ENCODE measurements at regions not wholly inside any gene's neighbourhood (a gene's known extent, or its start where the extent isn't known, plus 50 kb on each side); places are given as distances from the start of the nearest gene placed in this dataset.
"Not testable (repeated sequence)": the region's sequence is repeated elsewhere in the genome, so short reads cannot be mapped to it uniquely, and the experiment has no call there.

DNA sequence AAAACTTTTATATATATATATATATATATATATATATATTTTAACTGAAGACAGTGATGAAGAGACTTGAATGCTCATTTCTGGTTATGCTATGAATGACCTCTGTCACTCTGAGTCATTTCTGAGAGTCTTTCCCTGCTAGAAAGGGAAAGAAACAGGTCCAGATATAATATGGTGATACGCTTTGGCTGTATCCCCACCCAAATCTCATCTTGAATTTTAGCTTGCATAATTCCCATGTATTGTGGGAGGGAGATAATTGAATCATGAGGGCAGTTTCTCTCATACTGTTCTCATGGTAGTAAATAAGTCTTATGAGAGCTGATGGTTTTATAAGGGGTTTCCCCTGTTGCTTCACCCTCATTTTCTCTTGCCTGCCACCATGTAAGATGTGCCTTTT lies 254.1 kb upstream of the IGFBP7 start:
- no peak for DNase-seq
- no peak for ATAC-seq
- intact Hi-C loops (cut with DNase I, micrococcal nuclease): no loop called here

GRCh38 chr4:57363346-57363745 lies 253.2 kb upstream of the IGFBP7 start:
- ATAC-seq: no peak
- intact Hi-C loops (cut with DNase I, micrococcal nuclease): no loop called here
- DNase-seq: no peak

- ATAC-seq (no peak), DNase-seq (no peak)
- intact Hi-C loops (cut with DNase I, micrococcal nuclease): no loop called here
These were observed 250.5 kb upstream of the IGFBP7 start for GRCh38 chr4:57360681-57361080.

DNA sequence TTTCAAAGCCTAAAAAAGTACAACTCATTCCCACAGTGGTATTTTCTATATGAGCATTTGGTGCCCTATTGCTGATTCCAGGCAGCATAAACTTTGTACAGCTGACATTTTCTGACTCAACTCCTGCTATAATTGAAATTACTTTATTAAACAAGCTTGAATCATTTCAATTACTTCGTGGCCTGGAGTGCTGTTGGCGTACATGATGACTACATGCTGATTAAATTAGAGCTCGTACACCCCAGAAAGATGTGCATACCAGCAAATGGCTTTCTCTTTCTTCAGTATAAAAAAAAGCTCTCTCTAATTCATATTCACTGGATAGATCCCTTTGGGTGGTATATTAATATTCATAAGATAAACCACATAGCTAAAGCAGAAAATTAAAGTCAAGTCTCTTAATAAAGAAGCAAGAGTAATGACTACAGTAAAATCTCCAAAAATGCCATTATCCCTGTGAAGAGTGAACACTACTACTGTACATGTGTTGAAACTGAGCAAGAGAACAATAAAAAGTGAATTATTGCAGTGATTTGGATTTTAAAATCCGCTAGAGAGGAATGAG lies 245.0 kb upstream of the IGFBP7 start:
- intact Hi-C loops (cut with DNase I, micrococcal nuclease): no loop called here
- no peak for ATAC-seq

GRCh38 chr4:57351731-57352130 lies 241.5 kb upstream of the IGFBP7 start:
- no peak for DNase-seq
- ATAC-seq: no peak
- intact Hi-C loops (cut with DNase I, micrococcal nuclease): no loop called here

More for the DNA sequence above, 245.0 kb upstream of the IGFBP7 start:
- no peak for DNase-seq

DNA sequence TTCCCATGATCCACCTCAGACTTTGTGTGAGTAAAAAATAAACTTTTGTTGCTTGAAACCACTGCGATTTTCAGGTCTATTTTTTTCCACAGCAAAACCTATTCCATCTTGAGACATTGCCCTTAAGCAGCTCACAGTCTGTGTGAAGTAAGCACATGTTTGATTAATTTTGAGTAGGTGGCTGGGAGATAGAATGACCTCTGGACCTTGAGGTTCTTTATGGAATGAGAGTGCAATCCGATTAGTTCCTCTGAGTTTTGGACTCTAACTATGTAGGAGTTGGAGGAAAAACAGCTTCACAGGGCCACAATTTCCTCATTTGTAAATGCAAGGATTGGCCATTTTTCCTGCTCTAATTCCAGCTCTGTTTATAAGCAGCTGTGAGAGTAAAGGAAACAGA lies 234.1 kb upstream of the IGFBP7 start:
- no peak for DNase-seq
- intact Hi-C loops (cut with DNase I, micrococcal nuclease): no loop called here
- no peak for ATAC-seq

DNA sequence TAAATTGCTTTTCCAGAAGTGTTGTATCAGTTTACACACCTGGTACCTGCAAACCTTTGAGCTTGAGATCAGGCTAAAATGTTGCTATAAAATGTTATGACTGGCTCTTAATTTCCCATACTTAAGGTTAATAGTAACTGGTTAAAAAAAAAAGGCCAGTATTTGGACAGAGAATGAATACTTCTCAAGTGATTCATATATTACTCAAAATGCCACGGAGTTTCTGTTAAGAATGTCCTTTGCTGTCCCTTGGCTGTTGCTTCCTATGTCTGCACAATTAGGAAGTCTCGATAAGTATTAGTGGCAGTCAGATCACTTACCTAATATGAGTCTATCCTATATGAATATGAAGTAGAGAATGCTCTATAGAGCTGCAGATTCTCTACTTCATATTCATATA lies 232.2 kb upstream of the IGFBP7 start:
- ATAC-seq (no peak), DNase-seq (no peak)
- intact Hi-C loops (cut with DNase I, micrococcal nuclease): no loop called here

DNA sequence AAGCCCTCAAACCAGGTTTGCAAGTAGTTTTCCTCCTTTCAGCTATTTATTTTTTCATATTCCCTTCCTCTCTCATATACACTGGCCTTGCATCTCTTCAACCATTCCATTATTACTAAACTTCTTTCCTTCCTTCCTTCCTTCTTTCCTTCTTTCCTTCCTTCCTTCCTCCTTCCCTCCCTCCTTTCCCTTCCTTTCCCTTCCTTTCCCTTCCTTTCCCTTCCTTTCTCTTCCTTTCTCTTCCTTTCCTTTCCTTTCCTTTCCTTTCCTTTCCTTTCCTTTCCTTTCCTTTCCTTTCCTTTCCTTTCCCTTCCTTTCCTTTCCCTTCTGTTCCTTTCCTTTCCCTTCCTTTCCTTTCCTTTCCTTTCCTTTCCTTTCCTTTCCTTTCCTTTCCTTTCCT lies 228.7 kb upstream of the IGFBP7 start:
- ATAC-seq; intact Hi-C loops (cut with DNase I, micrococcal nuclease); DNase-seq: not testable (repeated sequence)

GRCh38 chr4:57333684-57334083 lies 223.5 kb upstream of the IGFBP7 start:
- intact Hi-C loops (cut with DNase I, micrococcal nuclease): no loop called here
- no peak for ATAC-seq
- no peak for DNase-seq

- intact Hi-C loops (cut with DNase I, micrococcal nuclease): no loop called here
- DNase-seq: no peak
- no peak for ATAC-seq
These were observed 221.8 kb upstream of the IGFBP7 start for GRCh38 chr4:57331959-57332358.

DNA sequence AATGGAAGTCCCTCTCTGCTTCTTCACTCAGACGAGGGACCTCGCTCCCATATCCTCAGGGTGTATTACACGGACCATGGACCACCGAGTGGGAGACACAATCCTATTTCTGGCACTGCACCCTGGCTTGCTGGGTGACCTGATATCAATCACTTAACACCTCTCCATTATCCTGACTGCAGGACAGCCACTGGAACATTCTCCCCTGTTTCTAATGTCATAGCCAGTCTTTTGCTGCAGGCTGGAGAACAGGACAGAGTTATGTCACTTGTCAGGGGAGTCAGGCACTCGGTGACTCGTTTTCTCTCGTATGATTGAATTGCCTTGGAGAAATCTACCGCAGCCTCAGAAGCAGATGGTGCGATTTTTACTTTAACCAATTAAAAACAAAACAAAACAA lies 219.1 kb upstream of the IGFBP7 start:
- no peak for DNase-seq
- ATAC-seq: no peak
- intact Hi-C loops (cut with DNase I, micrococcal nuclease): no loop called here

GRCh38 chr4:57324673-57325307 lies 214.6 kb upstream of the IGFBP7 start:
- DNase-seq: no peak
- no peak for ATAC-seq
- intact Hi-C loops (cut with DNase I, micrococcal nuclease): no loop called here

GRCh38 chr4:57320849-57321248 lies 210.7 kb upstream of the IGFBP7 start:
- intact Hi-C loops (cut with DNase I, micrococcal nuclease): no loop called here
- ATAC-seq (no peak), DNase-seq (no peak)

- DNase-seq: no peak
- ATAC-seq: no peak
- intact Hi-C loops (cut with DNase I, micrococcal nuclease): no loop called here
These were observed 210.0 kb upstream of the IGFBP7 start for GRCh38 chr4:57320217-57320616.

DNA sequence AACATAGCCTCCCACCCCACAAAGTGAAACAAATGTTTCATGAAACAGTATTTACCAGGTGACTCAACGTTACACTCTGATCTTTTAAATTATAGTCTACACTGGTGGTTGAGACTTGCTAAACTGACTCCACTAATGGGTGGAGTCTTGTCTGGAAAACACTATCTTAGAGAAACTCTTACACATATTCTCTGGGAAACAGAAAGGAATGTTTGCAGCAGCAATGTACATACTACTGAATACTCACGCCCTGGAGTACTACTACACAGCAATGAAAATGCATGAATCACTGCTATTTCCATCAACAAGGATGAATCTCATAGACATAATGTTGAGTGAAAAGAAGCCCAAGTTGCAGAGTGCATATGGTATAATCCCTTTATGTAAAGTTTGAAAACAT lies 208.5 kb upstream of the IGFBP7 start:
- DNase-seq (no peak), ATAC-seq (no peak)
- intact Hi-C loops (cut with DNase I, micrococcal nuclease): no loop called here

DNA sequence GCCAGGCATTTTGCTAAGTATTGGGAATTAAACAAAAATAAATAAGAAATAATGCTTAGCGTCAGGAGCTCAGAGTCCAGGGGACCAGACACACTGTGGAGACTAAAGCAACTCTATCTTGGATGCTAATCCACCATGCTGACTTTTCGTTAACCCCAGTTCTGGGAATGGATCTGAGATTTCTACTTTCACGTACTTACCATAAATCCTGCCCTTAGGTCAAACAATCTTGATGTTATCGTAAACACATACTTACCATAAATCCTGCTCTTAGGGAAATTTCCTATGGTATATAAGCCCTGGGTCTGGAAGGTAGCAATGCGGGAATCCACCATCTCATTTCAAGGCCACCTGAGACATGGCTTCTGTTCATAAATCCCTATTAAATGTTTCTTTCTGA lies 204.5 kb upstream of the IGFBP7 start:
- intact Hi-C loops (cut with DNase I, micrococcal nuclease): no loop called here
- ATAC-seq (no peak), DNase-seq (no peak)

DNA sequence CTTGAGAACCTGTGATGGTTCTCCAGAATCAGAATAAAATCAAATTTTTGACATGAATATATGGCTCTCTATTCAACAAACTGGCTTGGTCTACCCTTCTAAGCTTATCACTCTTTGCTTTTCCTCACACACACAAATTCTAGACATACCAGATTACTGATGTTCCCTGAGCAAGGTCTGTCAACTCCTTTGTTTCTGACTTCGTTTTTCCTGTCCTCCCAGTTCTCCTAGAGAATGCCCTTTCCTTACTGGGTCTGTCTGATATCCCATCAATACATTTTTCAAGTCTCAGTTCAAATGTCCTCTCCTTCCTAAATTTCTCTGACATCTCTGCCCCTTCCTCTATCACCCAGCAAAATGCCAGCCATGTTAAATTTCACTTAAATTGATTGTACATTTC lies 202.1 kb upstream of the IGFBP7 start:
- ATAC-seq (no peak), DNase-seq (no peak)
- intact Hi-C loops (cut with DNase I, micrococcal nuclease): no loop called here

GRCh38 chr4:57309658-57310057 lies 199.5 kb upstream of the IGFBP7 start:
- intact Hi-C loops (cut with DNase I, micrococcal nuclease): no loop called here
- DNase-seq: no peak
- no peak for ATAC-seq

GRCh38 chr4:57308301-57308700 lies 198.1 kb upstream of the IGFBP7 start:
- DNase-seq: no peak
- no peak for ATAC-seq
- intact Hi-C loops (cut with DNase I, micrococcal nuclease): no loop called here

GRCh38 chr4:57305836-57306235 lies 195.7 kb upstream of the IGFBP7 start:
- DNase-seq: no peak
- ATAC-seq: no peak
- intact Hi-C loops (cut with DNase I, micrococcal nuclease): no loop called here

DNA sequence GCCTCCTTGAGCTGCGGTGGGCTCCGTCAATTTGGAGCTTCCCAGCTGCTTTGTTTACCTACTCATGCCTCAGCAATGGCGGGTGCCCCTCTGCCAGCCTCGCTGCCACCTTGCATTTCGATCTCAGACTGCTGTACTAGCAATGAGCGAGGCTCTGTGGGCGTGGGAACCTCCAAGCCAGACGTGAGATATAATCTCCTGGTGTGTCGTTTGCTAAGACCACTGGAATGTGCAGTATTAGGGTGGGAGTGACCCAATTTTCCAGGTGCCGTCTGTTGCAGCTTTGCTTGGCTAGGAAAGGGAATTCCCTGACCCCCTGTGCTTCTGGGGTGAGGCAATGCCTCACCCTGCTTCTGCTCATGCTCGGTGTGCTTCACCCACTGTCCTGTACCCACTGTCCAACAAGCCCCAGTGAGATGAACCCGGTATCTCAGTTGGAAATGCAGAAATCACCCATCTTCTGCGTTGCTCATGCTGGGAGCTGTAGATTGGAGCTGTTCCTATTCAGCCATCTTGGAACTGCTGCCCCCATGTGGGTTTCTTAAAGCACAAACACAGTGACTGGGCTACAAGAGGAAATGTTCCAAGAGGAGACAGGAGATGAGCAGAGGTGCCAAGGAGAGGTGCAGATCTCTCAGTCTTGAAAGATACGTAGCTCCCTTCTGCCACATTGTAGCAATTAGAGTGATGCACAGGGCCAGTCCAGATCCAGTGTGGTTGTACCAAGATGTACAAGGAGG lies 193.0 kb upstream of the IGFBP7 start:
- intact Hi-C loops (cut with DNase I, micrococcal nuclease): no loop called here
- DNase-seq (no peak), ATAC-seq (no peak)

All from left colon (tissue), 2 donors.